NCI-H524 (cell line): ENCODE measurements at regions not wholly inside any gene's neighbourhood (a gene's known extent, or its start where the extent isn't known, plus 50 kb on each side); places are given as distances from the start of the nearest gene placed in this dataset.
A peak's percentile ranks its signal among the peaks of the same experiment; 100 is the strongest.
"Not testable (repeated sequence)": the region's sequence is repeated elsewhere in the genome, so short reads cannot be mapped to it uniquely, and the experiment has no call there.

ENCODE experiments used
- DNase-seq, 2 experiments: peaks; one replicate each; lab custom pipeline; 2025; lab: John Stamatoyannopoulos, UW

DNA sequence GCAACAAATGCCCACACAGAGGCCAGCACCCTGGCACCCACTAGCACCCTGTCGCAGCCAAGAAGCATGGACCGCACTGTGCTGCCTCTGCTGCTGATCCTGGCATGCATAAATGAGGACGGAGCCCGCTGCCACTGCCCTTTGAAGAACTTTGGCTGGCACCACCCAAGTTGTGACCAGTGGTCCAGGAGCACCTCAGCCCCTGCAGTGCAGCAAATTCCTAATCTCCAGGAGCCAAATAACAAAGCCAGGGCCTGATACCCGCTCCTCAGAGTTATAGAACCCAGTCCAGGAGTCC lies 807.2 kb downstream of the GLUD2 start:
- DNase-seq = no peak

DNA sequence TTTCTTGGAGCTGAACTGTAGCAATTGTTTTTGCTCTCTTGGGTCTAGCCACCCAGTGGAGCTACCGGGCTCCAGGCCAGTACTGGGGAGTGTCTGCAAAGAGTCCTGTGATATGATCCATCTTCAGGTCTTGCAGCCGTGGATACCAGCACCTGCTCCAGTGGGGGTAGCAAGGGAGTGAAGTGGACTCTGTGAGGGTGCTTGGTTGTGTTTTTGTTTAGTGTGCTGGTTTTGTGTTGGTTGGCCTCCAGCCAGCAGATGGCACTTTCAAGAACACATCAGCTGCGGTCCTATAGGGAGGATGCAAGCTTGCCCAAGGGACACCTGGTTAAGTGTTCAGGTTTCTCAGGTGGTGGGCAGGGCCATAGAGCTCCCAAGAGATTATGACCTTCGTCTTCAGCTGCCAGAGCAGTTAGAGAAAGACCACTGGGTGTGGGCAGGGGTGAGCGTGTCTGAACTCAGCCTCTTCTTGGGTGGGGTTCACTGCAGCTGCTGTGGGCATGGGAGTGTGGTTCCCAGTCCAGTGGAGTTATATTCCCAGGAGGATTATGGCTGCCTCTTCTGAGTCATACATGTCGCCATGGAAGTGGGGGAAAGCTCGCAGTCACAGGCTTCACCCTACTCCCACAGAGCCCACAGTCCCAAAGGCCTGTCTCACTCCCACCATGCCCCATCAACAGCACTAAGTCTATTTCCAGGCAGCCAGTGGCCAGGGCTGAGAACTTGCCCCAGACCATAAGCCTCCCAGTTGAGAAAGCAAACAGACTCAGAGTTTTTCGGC lies 811.6 kb downstream of the GLUD2 start:
- no peak for DNase-seq

DNA sequence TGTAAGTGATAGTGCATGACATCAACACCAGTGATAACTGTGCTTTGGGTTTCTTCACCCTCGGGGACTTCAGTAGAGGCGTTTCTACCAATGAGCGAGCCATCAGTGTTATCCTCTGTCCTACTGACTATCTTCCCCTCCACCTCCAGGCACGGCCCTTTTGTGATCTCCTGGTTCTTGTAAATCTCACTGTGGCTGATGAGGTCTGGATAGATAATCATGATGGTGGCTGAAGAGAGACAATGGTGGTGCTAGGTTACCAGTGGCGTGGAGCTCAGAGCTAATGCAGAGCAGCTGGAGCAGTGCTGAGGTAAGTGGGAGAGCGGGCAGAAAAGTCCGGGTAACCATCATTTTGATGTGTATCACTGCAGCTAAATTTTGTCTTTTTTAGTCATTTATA lies 816.6 kb downstream of the GLUD2 start:
- no peak for DNase-seq

DNA sequence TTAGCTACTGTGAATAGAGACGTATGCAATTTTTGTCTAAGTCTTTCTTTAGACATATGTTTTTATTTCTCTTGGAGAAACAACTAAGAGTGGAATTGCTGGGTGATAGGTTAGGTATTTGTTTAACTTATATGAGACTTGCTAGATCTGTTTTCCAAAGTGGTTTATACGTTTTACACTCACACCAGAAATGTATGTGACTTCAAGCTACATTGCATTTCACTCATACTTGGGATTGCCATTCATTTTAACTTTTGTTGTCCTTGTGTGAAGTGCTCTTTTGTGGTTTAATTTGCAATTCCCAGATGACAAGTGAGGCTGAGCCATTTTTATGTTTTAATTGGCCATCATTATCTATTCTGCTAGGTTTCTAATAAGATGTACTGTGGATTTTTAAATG lies 817.2 kb downstream of the GLUD2 start:
- DNase-seq = no peak

DNA sequence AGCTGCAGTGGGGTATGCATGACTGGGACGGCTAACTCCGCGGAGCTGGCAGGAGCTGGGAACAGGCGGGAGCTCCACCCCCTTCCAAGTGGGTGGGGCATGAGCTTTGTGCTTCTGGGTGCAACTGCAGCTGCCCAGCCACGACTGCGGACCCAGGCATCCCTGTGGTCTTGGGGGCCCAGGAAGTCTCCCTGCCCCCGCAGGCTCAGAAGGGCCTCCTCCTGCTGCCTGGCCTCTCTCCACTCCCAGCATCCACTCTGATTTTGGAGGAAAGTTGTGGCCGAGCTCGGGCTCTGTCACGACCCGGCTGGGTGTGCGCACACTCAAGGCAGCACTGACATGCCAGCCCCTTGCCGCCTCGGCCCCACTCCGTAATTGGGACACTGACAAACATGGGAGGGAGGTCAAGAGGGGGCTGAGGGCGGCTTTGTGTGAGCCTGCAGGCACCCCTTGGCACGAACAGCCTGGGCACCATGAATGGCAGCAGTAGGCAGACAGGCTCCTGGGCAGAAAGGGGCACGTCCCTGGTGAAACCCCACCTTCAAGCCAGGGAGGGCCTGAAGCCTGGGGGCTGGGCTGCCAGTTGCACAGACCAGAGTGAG lies 822.6 kb downstream of the GLUD2 start:
- DNase-seq = no peak

DNA sequence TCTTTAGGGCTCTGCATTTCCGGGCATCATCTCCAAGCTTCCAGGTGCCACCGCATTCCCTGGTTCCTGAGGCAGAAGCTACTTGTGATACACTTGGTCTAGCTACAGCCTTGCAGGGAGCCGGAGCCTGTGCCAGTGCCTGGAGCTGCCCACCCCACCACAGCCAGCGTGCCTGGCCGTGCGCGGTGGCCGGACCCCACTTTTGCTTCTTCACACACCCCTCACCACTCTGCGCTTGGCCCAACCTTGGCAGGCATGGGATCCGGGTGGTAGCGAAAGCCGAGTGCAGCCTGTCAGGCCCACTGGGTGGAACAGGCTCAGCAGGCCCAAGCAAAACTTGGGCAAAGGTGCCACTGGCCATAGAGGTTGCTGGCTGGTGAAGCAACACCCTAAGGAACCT lies 823.7 kb downstream of the GLUD2 start:
- no peak for DNase-seq

DNA sequence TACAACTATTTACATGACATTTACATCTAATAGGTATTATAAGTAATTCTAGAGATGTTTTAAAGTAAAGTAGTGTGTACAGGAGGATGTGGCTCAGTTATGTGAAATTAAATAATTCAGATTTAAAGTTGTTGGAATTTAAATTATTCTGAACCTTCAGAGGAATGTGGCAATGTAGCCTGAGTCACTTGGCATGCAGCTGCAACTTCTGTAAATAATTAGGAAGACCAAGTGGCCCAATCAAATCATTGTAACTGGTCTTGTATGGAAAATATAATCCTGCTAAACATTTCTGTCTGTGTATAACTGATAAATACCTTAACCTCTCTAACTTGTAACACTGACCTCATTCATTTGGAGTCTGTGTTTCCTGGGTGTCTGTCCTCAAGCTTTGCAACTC lies 828.9 kb downstream of the GLUD2 start:
- DNase-seq = no peak

DNA sequence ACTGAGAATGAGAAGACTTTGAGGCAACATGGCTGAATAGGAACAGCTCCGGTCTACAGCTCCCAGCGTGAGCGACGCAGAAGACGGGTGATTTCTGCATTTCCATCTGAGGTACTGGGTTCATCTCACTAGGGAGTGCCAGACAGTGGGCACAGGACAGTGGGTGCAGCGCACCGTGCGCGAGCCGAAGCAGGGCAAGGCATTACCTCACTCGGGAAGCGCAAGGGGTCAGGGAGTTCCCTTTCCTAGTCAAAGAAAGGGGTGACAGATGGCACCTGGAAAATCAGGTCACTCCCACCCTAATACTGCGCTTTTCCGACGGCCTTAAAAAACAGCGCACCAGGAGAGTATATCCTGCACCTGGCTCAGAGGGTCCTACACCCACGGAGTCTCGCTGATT lies 829.9 kb downstream of the GLUD2 start:
- not testable (repeated sequence) for DNase-seq

DNA sequence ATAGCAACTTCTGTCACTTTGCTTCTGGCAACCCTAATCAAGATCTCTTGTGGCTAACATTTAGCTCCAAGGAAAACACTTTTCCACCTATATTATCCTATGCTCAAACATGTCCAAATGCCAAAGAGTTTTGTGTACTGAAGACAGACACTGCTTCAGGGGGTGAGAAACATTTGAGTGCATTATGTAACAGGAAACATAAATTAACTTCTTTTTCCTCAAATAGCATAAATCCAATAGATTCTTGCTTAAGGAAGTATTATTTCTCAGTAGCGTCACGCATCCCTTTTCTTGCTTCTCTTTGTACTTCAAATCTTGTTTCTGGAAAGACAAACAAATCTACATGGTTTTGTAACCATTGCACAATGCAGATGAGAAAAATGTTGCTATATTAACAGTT lies 839.1 kb downstream of the GLUD2 start:
- DNase-seq = no peak

DNA sequence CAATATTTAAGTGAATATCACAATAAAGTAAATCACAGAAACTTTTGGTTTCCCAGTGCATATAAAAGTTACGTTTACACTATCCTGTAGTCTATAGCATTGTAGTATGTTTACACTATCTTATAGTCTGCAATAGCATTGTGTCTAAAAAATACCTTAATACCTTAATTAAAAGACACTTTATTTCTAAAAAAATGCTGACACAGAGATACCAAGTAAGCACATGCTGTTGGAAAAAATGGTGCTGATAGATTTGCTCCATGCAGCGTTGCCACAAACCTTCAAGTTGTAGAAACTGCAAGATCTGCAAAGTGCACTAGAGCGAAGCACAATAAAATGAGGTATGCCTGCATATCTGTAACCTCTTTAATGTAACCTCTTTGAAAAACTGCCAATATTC lies 847.3 kb downstream of the GLUD2 start:
- no peak for DNase-seq

DNA sequence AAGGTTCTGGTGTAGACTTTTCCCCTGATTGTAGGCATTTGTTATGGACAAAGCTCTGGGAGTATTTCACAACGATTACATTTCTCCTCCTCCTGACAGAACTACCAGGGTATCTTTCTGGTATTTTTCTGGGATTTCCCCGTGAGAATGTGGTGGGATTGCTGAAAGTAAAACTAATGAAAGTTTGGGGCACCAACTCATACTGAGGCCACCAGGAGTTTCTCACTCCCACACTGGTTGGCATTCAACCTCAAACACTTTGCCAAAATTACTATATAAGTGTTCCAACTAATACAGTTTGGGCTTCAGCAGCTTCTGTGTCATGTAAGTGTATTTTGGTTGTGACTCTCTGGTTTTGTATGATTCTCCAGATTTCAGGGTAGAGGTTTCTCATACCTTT lies 855.1 kb downstream of the GLUD2 start:
- no peak for DNase-seq

DNA sequence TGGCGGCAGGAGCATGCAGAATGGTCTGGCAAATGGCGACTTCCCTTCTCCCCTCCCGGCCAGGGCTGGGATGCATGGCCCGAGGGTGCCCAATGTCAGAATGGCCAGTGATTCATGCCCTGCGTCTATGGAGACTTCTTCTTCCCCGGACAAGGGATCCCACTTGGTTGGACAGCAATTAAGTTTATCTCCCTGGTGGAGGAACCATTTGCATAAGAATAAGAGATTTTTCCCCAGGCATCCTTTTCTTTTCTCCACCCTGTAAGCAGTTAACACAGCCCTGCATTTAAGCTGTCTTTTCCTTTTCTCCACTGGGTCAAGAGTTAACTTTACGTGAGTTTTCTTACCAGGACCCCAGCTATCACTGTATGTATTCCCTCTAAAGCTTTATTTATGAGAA lies 856.6 kb downstream of the GLUD2 start:
- DNase-seq = no peak

DNA sequence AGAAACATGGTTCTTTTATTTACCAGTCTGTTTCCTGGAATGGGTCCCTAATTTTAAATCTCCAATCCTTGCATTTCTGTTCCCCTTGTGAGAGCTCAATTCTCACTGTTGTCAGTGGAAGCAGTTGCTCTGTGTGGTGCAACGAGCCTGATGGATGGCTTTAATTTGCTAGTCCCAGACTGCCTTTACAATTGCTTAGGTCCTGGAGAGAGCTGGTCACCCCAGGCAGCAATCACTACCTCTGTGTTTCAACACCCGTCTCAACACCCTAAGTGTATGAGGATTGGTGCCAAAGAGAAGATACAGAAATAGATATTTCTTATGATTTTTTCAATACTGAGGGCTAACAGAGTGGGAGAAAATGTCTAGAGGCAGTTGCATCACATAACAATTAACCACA lies 873.8 kb downstream of the GLUD2 start:
- DNase-seq = no peak

DNA sequence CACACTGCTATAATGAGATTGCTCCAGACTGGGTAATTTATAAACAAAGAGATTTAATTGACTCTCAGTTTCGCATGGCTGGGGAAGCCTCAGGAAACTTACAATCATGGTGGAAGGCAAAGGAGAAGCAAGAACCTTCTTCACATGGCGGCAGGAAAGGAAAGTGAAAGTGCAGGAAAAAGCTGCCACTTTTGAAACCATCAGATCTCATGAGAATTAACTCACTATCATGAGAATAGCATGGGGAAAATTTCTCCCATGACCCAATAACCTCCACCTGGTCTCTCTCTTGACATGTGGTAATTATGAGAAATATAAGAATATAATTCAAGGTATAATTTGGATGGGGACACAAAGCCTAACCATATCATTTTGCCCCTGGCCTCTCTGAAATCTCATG lies 884.2 kb downstream of the GLUD2 start:
- DNase-seq = no peak

DNA sequence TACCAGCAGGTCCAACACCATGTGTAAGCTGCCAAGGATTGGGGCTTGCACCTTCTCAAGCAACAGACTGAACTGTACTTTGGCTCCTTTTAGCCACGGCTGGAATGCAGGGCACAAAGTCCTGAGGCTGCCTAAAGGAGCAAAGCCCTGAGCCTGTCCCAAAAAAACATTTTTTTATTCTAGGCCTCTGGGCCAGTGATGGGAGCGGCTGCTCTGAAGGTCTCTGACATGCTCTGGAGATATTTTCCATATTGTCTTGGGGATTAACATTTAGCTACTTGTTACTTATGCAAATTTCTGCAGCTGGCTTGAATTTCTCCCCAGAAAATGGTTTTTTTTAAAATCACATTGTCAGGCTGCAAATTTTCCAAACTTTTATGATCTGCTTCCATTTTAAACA lies 885.3 kb downstream of the GLUD2 start:
- no peak for DNase-seq

DNA sequence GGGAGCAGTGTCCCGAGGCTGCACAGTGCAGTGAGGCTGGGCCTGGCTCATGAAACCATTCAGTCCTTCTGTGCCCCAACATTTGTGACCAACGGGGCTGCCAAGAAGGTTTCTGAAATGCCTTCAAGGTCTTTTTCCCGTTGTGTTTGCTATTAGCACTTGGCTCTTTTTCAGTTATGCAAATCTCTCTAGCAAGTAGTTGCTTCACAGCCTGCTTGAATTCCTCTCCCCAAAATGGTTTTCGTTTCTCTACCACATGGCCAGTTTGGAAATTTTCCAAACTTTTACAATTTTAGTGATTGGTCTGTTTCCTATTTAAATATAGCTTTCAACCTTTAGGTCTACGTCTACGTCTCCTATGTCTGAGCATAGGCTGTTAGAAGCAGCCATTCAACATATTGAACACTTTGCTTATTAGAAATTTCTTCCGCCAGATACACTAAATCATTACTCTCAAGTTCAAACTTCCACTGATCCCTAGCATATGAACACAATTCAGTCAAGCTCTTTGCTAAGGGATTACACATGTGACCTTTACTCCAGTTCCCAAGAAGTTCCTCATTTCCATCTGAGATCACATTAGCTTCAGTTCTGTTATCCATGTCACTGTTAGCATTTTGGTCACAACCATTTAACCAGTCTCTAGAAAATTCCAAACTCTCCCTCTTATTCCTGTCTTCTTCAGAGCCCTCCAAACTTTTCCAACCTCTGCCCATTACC lies 901.8 kb downstream of the GLUD2 start:
- no peak for DNase-seq

DNA sequence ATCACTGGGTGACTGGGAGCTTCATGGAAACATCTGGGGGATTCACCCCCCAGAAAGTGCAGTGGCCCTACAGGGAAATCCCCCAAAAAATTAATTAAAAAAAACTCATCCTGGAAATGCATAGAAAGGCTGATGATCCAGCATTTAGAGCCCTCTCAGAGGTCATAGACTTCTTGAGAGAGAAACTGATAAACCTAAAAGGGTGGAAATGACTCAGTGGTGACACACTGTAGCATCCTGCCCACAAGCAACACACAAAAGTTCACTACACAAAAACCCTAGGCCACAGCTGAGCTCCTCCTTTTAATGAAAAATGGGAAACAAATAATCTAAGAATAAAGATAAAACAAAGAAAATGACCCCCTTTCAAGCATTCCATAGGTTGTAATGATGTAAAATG lies 911.5 kb downstream of the GLUD2 start:
- DNase-seq = no peak

DNA sequence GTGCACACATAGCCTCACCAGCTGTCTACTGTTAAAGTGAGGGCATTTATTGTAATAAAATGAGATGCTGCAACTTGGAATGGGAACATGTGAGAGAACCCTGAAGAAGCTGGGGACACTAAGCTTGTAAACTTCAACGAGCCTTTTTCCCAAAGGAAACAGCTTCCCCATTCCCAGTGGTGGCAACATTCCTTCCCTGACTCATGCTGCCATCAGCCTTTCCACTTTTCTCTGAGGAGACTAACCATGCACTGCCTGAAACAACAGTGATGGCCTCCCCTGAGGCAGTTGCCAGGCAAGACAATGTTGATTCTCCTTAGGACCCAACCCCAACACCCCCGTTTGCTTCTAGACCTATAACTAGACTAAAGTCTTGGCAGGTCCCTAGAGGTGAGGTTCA lies 928.3 kb downstream of the GLUD2 start:
- no peak for DNase-seq

DNA sequence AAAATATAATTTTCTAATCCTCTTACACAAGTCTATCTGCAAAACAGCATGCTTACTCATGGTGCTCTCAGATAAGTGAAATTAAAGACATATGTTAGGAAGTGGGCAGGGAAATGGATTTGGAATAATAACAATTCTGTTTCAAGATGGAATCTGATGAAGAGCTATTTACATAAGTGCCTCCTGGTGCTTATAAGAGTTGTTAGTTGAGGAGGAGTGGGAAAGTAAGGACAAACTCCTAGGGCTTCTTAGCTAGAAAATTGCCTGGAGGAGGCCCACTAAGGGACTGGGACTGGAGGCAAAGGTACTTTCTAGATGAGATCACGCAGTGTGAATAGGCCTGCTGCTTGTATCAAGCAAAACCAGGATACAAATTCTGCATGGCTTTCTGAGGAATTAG lies 939.8 kb downstream of the GLUD2 start:
- DNase-seq = peak; percentile 29 to 86

DNA sequence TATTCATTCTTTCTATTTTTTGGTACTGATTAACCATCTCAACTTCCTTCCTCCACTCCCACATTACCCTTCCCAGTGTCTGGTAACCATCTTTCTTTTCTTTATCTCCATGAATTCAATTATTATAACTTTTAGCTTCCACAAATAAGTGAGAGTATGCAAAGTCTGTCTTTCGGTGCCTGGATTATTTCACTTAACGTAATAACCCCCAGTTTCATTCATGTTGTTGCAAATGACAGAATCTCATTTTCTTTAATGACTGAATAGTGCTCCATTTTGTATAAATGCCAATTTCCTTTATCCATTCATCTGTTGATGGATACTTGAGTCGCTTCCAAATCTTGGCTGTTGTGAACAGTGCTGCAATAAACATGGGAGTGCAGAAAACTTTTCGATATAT lies 940.4 kb downstream of the GLUD2 start:
- no peak for DNase-seq

DNA sequence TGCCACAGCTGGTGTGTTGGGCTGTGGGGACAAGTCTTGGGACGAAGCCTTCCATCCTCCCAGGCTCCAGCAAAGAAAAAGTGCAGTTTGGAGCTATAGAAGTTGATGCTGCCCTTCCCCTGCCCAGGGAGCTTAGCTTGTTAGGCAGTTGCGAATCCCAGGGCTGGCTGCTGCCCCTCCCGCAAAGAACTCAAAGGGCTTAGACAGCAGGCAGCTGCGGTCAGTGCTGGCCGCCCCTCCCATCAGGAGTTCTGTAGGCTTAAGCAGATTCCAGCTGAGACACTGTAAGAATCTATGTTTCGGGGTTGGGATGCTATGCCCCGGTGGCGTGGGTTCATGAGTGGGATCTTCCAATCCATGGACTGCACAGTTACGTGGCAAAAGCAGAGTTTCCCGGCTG lies 956.7 kb downstream of the GLUD2 start:
- DNase-seq = peak in 1 of 2 experiments; percentile 3

DNA sequence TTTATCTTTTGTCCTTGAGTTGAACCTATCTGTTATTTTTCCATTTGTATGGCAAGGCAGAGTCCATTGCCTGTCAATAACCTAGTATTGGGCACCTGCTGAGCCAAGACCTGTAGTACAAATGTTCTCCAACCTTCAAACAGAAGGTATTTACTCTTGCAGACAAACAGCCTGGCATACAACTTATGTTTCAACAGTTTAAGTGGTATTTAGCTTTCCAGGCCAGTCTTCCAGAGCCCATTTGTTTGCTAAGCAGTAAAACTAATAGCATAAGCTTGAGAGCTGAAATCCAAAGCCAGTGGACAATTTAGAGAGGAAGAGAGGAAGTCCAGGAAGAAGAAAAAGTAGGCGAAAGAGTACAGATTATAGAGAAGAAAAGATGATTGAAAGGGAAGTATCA lies 979.3 kb downstream of the GLUD2 start:
- DNase-seq = no peak

DNA sequence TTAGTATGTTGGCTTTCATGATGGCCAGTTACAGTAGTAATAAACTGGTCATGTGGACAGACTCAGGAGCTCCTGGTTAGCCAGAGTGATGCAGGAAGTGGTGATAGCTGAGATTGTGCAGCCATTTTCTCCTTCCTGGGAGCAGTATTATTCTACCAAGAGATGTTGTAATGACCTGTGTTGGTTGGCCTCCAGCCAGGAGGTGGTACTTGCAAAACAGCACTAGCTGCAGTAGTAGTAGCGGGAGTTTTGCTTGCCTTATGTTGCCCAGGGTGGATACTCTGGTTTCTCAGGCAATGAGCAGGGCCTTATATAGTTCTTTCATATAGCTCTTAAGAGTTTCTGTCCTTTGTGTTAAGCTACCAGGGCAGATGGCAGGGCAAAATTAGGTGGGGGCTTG lies 998.8 kb downstream of the GLUD2 start:
- no peak for DNase-seq

DNA sequence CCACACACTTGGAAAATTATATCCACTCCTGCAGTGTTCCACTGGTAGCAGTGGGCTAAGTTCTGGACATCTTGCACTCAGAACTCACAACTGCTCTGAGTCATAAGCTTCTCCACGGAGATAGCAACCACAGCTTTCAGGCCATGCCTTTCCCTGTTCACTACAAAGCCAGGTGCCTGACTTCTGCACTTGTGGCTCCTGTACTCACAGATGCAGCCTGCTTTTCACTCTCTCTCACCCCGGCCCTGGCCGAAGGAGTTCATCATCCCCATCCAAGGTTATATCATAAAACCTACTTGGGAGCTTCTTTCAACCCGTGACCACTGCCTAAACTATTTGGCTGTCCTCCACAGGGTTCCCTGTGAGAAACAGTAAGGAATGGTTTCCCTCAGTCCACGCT lies 999.4 kb downstream of the GLUD2 start:
- DNase-seq = no peak
